ENCODE measurements at regions not wholly inside any gene's neighbourhood (a gene's known extent, or its start where the extent isn't known, plus 50 kb on each side); places are given as distances from the start of the nearest gene placed in this dataset.
"Not testable (repeated sequence)": the region's sequence is repeated elsewhere in the genome, so short reads cannot be mapped to it uniquely, and the experiment has no call there.

- not testable (repeated sequence) for TF ChIP-seq CTCF (IDR thresholded peaks at IDR 0.05; ENCODE audit: borderline replicate concordance, extremely low read depth, low read length, poor library complexity, severe bottlenecking); EZH2 (IDR thresholded peaks at IDR 0.05; ENCODE audit: borderline replicate concordance, low read depth, low read length, severe bottlenecking)
These were observed 60.9 kb upstream of the TEX13D start for GRCh38 chrX:124271599-124271998.
